DOHH2 (cell line): ENCODE measurements at regions not wholly inside any gene's neighbourhood (a gene's known extent, or its start where the extent isn't known, plus 50 kb on each side); places are given as distances from the start of the nearest gene placed in this dataset.

Experiments
- H3F3A ChIP-seq: fragments of 200-600 bp; sonication (generic), shearing (Covaris generic); 2 replicates; pipeline ENCODE4 v1.6.0; 2016; ENCODE audit warnings: antibody characterized with exemption, mild to moderate bottlenecking; ENCODE audit not compliant: control insufficient read depth, insufficient read depth
- H3K27ac ChIP-seq: fragments of 200-600 bp; sonication (generic); 2 replicates; pipeline ENCODE4 v1.5.1; 2014; ENCODE audit warnings: low read depth, mild to moderate bottlenecking, low read length, moderate library complexity
- H3K27me3 ChIP-seq: fragments of 200-600 bp; sonication (generic); 2 replicates; pipeline ENCODE4 v1.6.1; 2014; ENCODE audit warnings: mild to moderate bottlenecking, low read length, mixed read lengths; ENCODE audit not compliant: control insufficient read depth
- H3K36me3 ChIP-seq: fragments of 200-600 bp; sonication (generic); 2 replicates; pipeline ENCODE4 v1.6.1; 2014; ENCODE audit warnings: mild to moderate bottlenecking, low read length, moderate library complexity, mixed read lengths; ENCODE audit not compliant: control insufficient read depth
- H3K4me1 ChIP-seq: fragments of 200-600 bp; sonication (generic); 2 replicates; pipeline ENCODE4 v1.6.1; 2014; ENCODE audit warnings: mild to moderate bottlenecking, low read length, mixed read lengths; ENCODE audit not compliant: control insufficient read depth
- H3K4me2 ChIP-seq: fragments of 200-600 bp; sonication (generic); 2 replicates; pipeline ENCODE4 v1.6.0; 2014; ENCODE audit warnings: mild to moderate bottlenecking, low read length, moderate library complexity
- H3K4me3 ChIP-seq: fragments of 200-600 bp; sonication (generic); 2 replicates; pipeline ENCODE4 v1.5.1; 2014; ENCODE audit warnings: mild to moderate bottlenecking, low read length, mixed read lengths
- H3K79me2 ChIP-seq: fragments of 200-600 bp; sonication (generic); 2 replicates; pipeline ENCODE4 v1.6.1; 2014; ENCODE audit warnings: mild to moderate bottlenecking, low read length, mixed read lengths; ENCODE audit not compliant: control insufficient read depth
- H3K9me2 ChIP-seq: fragments of 200-600 bp; sonication (generic); replicated peaks from 2 replicates; pipeline ENCODE4 v1.6.1; 2014; ENCODE audit warnings: mild to moderate bottlenecking, low read length, mixed read lengths; ENCODE audit not compliant: control insufficient read depth
- H3K9me3 ChIP-seq: fragments of 200-600 bp; sonication (generic); 2 replicates; pipeline ENCODE4 v1.6.1; 2014; ENCODE audit warnings: antibody characterized with exemption, low read length, mixed read lengths; ENCODE audit not compliant: control insufficient read depth, insufficient read depth
- H4K20me1 ChIP-seq: fragments of 200-600 bp; sonication (generic); 2 replicates; pipeline ENCODE4 v1.6.0; 2014; ENCODE audit warnings: low read depth, mild to moderate bottlenecking, antibody characterized with exemption, low read length, moderate library complexity; ENCODE audit not compliant: control insufficient read depth, insufficient read depth
- EZH2phosphoT487 ChIP-seq: fragments of 200-600 bp; sonication (generic); IDR thresholded peaks from 2 replicates; pipeline ENCODE4 v1.6.1; 2017; ENCODE audit warnings: borderline replicate concordance, mild to moderate bottlenecking, antibody characterized with exemption, low read length, moderate library complexity, mixed read lengths
- TF ChIP-seq, protein P1 (sequence below): fragments of 200-600 bp; sonication (generic); IDR thresholded peaks from one replicate; pipeline ENCODE4 v1.5.1; 2014; ENCODE audit warnings: antibody characterized with exemption, mild to moderate bottlenecking, low read depth, low read length; ENCODE audit not compliant: poor library complexity, severe bottlenecking

DNA sequence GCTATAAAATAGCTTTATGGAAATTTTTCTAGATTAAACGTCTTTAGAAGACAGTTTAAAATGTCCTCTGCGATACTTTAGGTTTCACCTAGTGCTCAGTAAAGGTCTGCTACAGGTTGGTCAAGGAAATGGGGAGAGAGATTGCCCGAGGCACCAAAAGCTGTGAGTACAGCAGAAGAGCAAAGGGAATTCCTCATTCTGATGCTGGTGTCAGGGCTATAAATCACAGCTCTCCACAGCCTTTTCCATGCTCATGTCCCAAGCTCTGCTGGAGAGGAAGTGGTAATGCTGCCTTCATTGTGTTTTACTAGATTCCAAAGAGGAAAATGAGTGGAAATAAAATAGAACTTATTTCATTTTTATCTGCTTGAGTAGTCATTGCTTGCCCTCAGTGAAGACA is 2060.4 kb downstream of the ARAP2 start:
- no peak for TF ChIP-seq EZH2phosphoT487
- TF ChIP-seq, protein P1, sequence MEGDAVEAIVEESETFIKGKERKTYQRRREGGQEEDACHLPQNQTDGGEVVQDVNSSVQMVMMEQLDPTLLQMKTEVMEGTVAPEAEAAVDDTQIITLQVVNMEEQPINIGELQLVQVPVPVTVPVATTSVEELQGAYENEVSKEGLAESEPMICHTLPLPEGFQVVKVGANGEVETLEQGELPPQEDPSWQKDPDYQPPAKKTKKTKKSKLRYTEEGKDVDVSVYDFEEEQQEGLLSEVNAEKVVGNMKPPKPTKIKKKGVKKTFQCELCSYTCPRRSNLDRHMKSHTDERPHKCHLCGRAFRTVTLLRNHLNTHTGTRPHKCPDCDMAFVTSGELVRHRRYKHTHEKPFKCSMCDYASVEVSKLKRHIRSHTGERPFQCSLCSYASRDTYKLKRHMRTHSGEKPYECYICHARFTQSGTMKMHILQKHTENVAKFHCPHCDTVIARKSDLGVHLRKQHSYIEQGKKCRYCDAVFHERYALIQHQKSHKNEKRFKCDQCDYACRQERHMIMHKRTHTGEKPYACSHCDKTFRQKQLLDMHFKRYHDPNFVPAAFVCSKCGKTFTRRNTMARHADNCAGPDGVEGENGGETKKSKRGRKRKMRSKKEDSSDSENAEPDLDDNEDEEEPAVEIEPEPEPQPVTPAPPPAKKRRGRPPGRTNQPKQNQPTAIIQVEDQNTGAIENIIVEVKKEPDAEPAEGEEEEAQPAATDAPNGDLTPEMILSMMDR, result no peak
- no peaks in the 10 kb centered on the region for H3K79me2 ChIP-seq
- H3K9me2 ChIP-seq, result no peaks in the 10 kb centered on the region
- no peak overlapping the region for H3K4me3 ChIP-seq
- H3K36me3 ChIP-seq, result no peaks in the 10 kb centered on the region
- H3K27ac ChIP-seq, result no peak overlapping the region
- H3K27me3 ChIP-seq, result no peaks in the 10 kb centered on the region
- no peaks in the 10 kb centered on the region for H3F3A ChIP-seq
- no peaks in the 10 kb centered on the region for H4K20me1 ChIP-seq
- no peaks in the 10 kb centered on the region for H3K4me1 ChIP-seq
- H3K4me2 ChIP-seq, result no peak overlapping the region
- no peaks in the 10 kb centered on the region for H3K9me3 ChIP-seq

DNA sequence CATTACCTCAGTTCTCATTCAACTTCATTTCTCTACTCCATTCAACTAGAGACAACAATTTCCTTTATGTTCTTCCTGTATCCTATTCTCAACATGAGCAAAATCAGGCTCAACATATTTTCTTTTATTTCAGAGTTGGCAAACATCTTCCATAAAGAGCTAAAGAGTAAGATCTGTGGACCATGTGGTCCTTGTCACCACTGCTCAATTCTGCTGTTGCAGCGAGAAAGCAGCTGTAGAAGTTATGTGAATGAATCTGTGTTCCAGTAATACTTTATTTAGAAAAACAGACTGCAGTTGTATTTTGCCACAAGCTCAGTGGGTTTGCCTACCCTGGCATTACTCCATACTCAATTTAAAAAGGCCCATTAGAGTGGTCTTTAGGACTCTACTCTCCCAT is 2057.3 kb downstream of the ARAP2 start:
- no peaks in the 10 kb centered on the region for H3K9me2 ChIP-seq
- no peaks in the 10 kb centered on the region for H3K36me3 ChIP-seq
- no peaks in the 10 kb centered on the region for H3K4me1 ChIP-seq
- no peaks in the 10 kb centered on the region for H4K20me1 ChIP-seq
- no peak overlapping the region for H3K27ac ChIP-seq
- H3F3A ChIP-seq, result no peaks in the 10 kb centered on the region
- no peaks in the 10 kb centered on the region for H3K9me3 ChIP-seq
- H3K79me2 ChIP-seq, result no peaks in the 10 kb centered on the region
- no peak overlapping the region for H3K4me2 ChIP-seq
- no peaks in the 10 kb centered on the region for H3K27me3 ChIP-seq
- no peak overlapping the region for H3K4me3 ChIP-seq
- no peak for TF ChIP-seq EZH2phosphoT487
- TF ChIP-seq, protein P1, result no peak

DNA sequence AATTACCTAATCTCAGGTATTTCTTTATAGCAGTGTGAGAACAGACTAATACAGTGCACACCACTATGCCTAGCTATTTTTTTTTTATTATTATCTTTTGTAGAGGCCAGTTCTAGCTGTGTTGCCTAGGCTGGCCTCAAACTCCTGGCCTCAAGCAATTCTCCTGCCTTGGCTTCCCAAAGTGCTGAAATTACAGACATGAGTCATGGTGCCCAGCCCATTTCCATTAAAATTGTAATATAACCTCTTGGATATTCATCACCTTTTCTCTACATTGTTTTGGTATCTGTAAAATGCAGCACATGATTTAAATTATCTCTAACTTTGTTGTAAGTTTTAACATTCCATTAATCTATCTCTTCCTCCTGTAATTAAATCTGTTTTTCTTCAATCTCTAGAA is 2052.9 kb downstream of the ARAP2 start:
- TF ChIP-seq, protein P1, result no peak
- no peak for TF ChIP-seq EZH2phosphoT487
- H4K20me1 ChIP-seq, result no peaks in the 10 kb centered on the region
- no peaks in the 10 kb centered on the region for H3K27me3 ChIP-seq
- no peaks in the 10 kb centered on the region for H3K9me3 ChIP-seq
- no peak overlapping the region for H3K4me2 ChIP-seq
- H3K4me1 ChIP-seq, result no peaks in the 10 kb centered on the region
- H3K36me3 ChIP-seq, result no peaks in the 10 kb centered on the region
- H3F3A ChIP-seq, result no peaks in the 10 kb centered on the region
- H3K27ac ChIP-seq, result no peak overlapping the region
- no peak overlapping the region for H3K4me3 ChIP-seq
- H3K9me2 ChIP-seq, result no peaks in the 10 kb centered on the region
- no peaks in the 10 kb centered on the region for H3K79me2 ChIP-seq
